Osteoblast (primary cell): ENCODE measurements at regions not wholly inside any gene's neighbourhood (a gene's known extent, or its start where the extent isn't known, plus 50 kb on each side); places are given as distances from the start of the nearest gene placed in this dataset.

Source experiments
- DNase-seq: peaks from one replicate; pipeline ENCODE4 v3.0.0; 2011; ENCODE audit warnings: low spot score, mixed read lengths; ENCODE audit not compliant: insufficient read length; ENCODE audit errors: missing footprints
- H2AFZ ChIP-seq: 2 replicates; pipeline ENCODE4 v1.6.0; 2011; ENCODE audit warnings: mild to moderate bottlenecking, low read length
- H3K27ac ChIP-seq: 2 replicates; pipeline ENCODE4 v1.5.1; 2011; ENCODE audit warnings: mild to moderate bottlenecking, low read depth, low read length, moderate library complexity
- H3K27me3 ChIP-seq: 2 replicates; pipeline ENCODE4 v1.6.0; 2012; ENCODE audit warnings: mild to moderate bottlenecking, control low read depth, inconsistent platforms, low read length, moderate library complexity; ENCODE audit not compliant: insufficient read depth
- H3K36me3 ChIP-seq: 2 replicates; pipeline ENCODE4 v1.5.1; 2011; ENCODE audit warnings: mild to moderate bottlenecking, low read length, control low read depth, moderate library complexity; ENCODE audit not compliant: insufficient read depth
- H3K4me1 ChIP-seq: 2 replicates; pipeline ENCODE4 v1.5.1; 2011; ENCODE audit warnings: mild to moderate bottlenecking, low read length, control low read depth, moderate library complexity; ENCODE audit not compliant: insufficient read depth
- H3K4me2 ChIP-seq: 2 replicates; pipeline ENCODE4 v1.6.0; 2011; ENCODE audit warnings: mild to moderate bottlenecking, low read length; ENCODE audit not compliant: insufficient read depth
- H3K4me3 ChIP-seq: fragments of 200-600 bp; sonication (generic); 3 replicates; pipeline ENCODE4 v1.5.1; 2012; ENCODE audit warnings: mild to moderate bottlenecking, low read length, inconsistent platforms; ENCODE audit not compliant: insufficient read depth
- H3K79me2 ChIP-seq: 2 replicates; pipeline ENCODE4 v1.6.0; 2012; ENCODE audit warnings: mild to moderate bottlenecking, low read length, control low read depth, inconsistent platforms; ENCODE audit not compliant: insufficient read depth
- H3K9me3 ChIP-seq: 2 replicates; pipeline ENCODE4 v1.5.1; 2011; ENCODE audit warnings: low read depth, low read length, control low read depth
- H4K20me1 ChIP-seq: 2 replicates; pipeline ENCODE4 v1.6.0; 2012; ENCODE audit warnings: mild to moderate bottlenecking, low read length, control low read depth; ENCODE audit not compliant: insufficient read depth
- TF ChIP-seq, protein P1 (sequence below): IDR thresholded peaks from 2 replicates; pipeline ENCODE4 v1.5.1; 2011; ENCODE audit warnings: mild to moderate bottlenecking, low read depth, low read length, moderate library complexity; ENCODE audit errors: extremely low read depth

DNA sequence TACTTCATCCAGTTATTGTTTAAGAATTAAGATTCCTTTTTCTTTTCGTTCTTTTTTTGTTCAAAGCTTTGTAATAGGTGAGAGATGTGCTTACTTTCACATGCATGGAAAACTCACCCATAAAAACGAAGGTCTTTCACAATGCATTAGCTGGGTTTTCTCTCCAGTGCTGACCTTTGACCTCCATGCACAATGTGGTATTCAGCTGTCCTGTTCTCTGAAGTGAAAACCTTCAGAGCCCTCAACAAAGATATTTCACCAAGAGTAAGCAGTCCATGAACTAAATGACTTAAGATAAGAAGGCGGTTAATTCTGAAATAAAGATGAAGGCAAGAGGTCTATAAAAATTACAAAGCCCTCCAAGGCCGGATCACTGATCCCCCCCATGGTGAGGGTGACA, 77.1 kb upstream of the IPO9 start:
- no peak overlapping the region for H3K4me3 ChIP-seq

GRCh38 chr1:201752333-201752732, 76.6 kb upstream of the IPO9 start:
- Histone ChIP-seq H3K9me3 (no peaks in the 10 kb centered on the region), H3K27ac (peak overlapping the region; percentile 93), H3K4me3 (no peak overlapping the region), H3K79me2 (peaks cover 78% of the 10 kb centered on the region), H3K36me3 (peaks cover 3% of the 10 kb centered on the region), H3K27me3 (no peaks in the 10 kb centered on the region), H4K20me1 (no peaks in the 10 kb centered on the region), H2AFZ (no peak overlapping the region), H3K4me1 (peaks cover 100% of the 10 kb centered on the region), H3K4me2 (no peak overlapping the region)
- TF ChIP-seq, protein P1, sequence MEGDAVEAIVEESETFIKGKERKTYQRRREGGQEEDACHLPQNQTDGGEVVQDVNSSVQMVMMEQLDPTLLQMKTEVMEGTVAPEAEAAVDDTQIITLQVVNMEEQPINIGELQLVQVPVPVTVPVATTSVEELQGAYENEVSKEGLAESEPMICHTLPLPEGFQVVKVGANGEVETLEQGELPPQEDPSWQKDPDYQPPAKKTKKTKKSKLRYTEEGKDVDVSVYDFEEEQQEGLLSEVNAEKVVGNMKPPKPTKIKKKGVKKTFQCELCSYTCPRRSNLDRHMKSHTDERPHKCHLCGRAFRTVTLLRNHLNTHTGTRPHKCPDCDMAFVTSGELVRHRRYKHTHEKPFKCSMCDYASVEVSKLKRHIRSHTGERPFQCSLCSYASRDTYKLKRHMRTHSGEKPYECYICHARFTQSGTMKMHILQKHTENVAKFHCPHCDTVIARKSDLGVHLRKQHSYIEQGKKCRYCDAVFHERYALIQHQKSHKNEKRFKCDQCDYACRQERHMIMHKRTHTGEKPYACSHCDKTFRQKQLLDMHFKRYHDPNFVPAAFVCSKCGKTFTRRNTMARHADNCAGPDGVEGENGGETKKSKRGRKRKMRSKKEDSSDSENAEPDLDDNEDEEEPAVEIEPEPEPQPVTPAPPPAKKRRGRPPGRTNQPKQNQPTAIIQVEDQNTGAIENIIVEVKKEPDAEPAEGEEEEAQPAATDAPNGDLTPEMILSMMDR, result no peak
- DNase-seq, result no peak

More for the DNA sequence above, 77.1 kb upstream of the IPO9 start:
- no peaks in the 10 kb centered on the region for H4K20me1 ChIP-seq
- peak overlapping the region; percentile 93 for H3K27ac ChIP-seq
- H3K27me3 ChIP-seq, result no peaks in the 10 kb centered on the region
- no peak overlapping the region for H2AFZ ChIP-seq
- peaks cover 100% of the 10 kb centered on the region for H3K4me1 ChIP-seq
- peaks cover 78% of the 10 kb centered on the region for H3K79me2 ChIP-seq
- H3K36me3 ChIP-seq, result peaks cover 7% of the 10 kb centered on the region
- H3K9me3 ChIP-seq, result no peaks in the 10 kb centered on the region
- DNase-seq, result no peak
- TF ChIP-seq, protein P1, result no peak
- H3K4me2 ChIP-seq, result no peak overlapping the region

GRCh38 chr1:201753492-201753891, 75.5 kb upstream of the IPO9 start:
- Histone ChIP-seq H3K36me3 (no peaks in the 10 kb centered on the region), H3K79me2 (peaks cover 81% of the 10 kb centered on the region), H3K27ac (peak overlapping the region; percentile 93), H2AFZ (no peak overlapping the region), H3K4me3 (no peak overlapping the region), H3K4me1 (peaks cover 96% of the 10 kb centered on the region), H3K27me3 (no peaks in the 10 kb centered on the region), H3K9me3 (no peaks in the 10 kb centered on the region), H4K20me1 (no peaks in the 10 kb centered on the region), H3K4me2 (peak overlapping the region; percentile 41)
- DNase-seq, result no peak
- TF ChIP-seq, protein P1, result no peak

DNA sequence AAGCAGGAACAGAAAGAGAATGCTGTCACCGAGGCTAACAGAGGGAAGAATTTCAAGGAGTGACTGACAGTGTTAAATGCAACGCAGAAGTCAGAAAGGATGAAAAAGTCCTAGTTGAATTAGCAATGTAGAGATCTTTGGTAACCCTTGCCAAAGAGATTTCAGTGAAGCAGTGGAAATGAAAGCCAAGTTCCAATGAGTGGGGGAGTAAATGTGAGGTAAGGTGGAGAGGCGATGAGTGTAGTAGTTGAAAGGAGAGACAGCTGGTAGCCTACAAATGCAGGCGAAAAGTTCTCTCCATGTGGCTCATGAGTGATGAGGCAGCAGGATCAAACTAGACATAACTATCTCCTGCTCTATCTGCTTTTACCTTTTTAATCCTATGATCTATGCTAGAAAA, 74.6 kb upstream of the IPO9 start:
- H3K9me3 ChIP-seq, result no peaks in the 10 kb centered on the region
- H3K4me3 ChIP-seq, result no peak overlapping the region
- TF ChIP-seq, protein P1, result no peak
- no peaks in the 10 kb centered on the region for H3K27me3 ChIP-seq
- no peak overlapping the region for H2AFZ ChIP-seq
- peak overlapping the region; percentile 93 for H3K27ac ChIP-seq
- H3K4me1 ChIP-seq, result peaks cover 96% of the 10 kb centered on the region
- no peak for DNase-seq
- H3K36me3 ChIP-seq, result no peaks in the 10 kb centered on the region
- peaks cover 80% of the 10 kb centered on the region for H3K79me2 ChIP-seq
- H3K4me2 ChIP-seq, result peak overlapping the region; percentile 41
- H4K20me1 ChIP-seq, result no peaks in the 10 kb centered on the region
